Glomerular visceral epithelial cell (primary cell): ENCODE measurements at regions not wholly inside any gene's neighbourhood (a gene's known extent, or its start where the extent isn't known, plus 50 kb on each side); places are given as distances from the start of the nearest gene placed in this dataset.
"Not testable (repeated sequence)": the region's sequence is repeated elsewhere in the genome, so short reads cannot be mapped to it uniquely, and the experiment has no call there.

Experiments used
- DNase-seq: peaks from one replicate; pipeline ENCODE4 v3.0.0-alpha.2; 2016; ENCODE audit errors: extremely low spot score

- DNase-seq: no peak
These were observed 693.9 kb upstream of the MGAT4C start for GRCh38 chr12:86950043-86950442.

- DNase-seq: no peak
These were observed 692.7 kb upstream of the MGAT4C start for GRCh38 chr12:86948851-86949250.

DNA sequence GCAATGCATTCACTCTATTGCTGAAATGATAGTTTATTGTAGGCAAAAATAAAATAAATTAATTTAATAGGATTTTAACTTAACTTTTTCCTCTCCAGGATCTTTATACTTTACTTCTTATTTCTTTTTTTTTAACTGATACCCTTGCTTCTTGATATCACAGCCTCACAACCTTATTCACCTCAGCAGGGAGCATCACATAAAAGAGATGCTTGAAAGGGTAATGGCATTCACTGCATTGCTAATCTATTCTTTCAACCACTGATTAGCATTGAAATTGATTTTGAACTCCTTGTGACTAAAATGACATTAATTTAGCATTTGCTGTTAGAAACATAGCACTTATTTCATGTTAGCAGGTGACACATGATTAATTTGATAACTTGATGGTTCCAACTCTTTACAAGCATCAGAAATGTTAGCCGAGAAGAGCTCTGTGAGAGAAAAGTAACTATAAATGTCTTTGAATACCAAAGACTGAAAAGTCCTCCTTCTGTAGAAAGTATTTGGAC, 689.5 kb upstream of the MGAT4C start:
- no peak for DNase-seq

DNA sequence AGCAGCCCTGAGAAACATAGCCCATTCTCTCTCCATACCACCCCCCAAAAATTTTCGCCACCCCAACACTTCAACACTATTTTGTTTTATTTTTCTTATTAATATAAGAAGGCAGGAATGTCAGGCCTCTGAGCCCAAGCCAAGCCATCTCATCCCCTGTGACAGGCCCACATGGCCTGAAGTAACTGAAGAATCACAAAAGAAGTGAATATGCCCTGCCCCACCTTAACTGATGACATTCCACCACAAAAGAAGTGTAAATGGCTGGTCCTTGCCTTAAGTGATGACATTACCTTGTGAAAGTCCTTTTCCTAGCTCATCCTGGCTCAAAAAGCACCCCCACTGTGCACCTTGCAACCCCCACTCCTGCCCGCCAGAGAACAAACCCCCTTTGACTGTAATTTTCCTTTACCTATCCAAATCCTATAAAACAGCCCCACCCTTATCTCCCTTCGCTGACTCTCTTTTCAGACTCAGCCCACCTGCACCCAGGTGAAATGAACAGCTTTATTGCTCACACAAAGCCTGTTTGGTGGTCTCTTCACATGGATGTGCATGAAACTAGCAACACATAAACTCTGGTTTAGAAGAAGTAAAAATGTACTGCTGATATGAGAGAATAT, 688.1 kb upstream of the MGAT4C start:
- not testable (repeated sequence) for DNase-seq

DNA sequence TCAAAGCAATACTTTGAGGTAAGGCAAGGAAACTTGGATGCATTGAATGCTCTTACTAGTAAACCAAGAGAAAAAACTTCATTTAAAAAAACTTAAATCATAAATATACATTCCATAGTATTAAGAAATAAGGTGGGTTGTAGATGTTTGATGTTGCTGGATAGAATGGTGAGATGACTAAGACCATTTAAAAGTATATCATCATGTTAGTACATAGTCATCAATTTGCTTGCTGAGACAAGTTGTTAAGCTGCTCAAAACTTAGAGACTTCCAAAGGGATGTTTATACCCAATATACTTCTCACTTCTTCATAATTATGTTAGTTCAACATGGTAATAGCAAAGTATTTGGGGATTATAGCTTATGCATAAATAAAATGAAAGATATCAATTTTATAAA, 675.5 kb upstream of the MGAT4C start:
- DNase-seq: no peak

- DNase-seq: no peak
These were observed 673.8 kb upstream of the MGAT4C start for GRCh38 chr12:86929962-86930361.

- DNase-seq: no peak
These were observed 660.9 kb upstream of the MGAT4C start for GRCh38 chr12:86917121-86917520.

DNA sequence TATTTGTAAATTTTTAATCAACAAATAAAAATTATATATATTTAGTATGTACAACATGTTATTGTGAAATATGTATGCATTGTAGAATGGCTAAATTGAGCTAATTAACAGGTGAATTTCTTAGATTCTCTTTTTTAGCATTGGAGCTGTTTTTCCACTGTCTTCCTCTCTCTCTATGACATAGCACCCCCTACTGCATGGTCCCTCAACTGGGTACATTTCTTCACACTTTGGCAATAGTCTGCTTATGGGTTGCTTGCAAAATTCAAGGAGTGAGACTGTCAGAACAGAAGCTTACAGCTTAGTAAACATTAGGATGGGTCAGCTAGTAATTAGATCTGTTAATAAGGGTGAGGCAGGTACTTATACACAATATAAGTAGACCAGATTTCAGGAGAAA, 658.5 kb upstream of the MGAT4C start:
- DNase-seq: peak; percentile 18

DNA sequence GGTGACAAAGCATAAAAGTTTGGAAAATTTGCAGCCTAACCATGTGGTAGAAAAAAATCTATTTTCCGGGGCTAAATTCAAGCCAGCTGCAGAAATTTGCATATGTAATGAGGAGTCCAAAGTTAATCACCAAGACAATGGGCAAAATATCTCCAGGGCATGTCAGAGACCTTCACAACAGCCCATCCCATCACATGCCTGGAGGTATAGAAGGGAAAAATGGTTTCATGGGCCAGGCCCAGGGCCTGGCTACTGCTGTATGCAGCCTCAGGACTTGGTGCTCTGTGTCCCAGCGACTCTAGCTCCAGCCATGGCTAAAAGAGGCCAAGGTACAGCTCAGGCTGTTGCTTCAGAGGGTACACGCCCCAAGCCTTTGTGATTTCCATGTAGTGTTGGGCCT, 655.8 kb upstream of the MGAT4C start:
- DNase-seq: no peak

- DNase-seq: no peak
These were observed 647.0 kb upstream of the MGAT4C start for GRCh38 chr12:86903159-86903558.

- no peak for DNase-seq
These were observed 604.6 kb upstream of the MGAT4C start for GRCh38 chr12:86860776-86861175.

GRCh38 chr12:86852451-86852850, 596.3 kb upstream of the MGAT4C start:
- DNase-seq: no peak

- DNase-seq: no peak
These were observed 582.5 kb upstream of the MGAT4C start for GRCh38 chr12:86838711-86839110.

DNA sequence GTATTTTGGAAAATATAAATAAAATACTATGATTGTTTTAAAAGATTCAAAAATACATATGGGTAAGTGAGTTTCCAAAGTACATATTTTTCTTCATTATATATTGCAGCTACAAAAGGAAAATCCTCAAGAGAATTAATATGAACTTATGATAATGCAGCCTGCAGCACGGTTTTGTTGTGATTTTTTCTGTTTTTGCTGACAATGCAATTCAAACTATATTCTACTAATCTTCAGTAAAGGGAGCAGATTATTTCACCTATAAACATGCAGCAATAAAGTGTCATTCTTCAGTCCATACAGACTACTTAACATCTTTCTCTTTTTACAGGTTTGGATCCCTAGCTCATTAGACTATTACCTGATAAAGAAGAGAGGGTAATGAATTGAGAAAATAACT, 582.1 kb upstream of the MGAT4C start:
- DNase-seq: no peak

GRCh38 chr12:86837246-86837645, 581.1 kb upstream of the MGAT4C start:
- no peak for DNase-seq

DNA sequence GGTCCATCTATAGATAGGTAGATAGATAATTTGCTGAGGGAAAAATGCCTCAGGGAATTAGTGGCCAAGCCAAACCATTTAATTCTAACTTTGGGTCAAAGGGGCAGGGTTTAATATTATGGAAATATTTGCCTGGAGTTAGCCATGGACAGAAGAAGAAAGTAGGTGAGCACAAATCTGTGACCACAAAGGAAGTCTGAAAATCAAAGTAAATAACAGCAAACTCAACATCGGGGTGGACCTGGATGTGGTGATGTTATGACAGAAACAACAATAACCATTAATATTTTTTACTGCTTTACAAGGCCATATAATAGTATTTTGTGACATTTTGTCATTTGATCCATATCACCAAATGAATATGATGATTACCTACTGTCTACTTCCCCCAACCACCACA, 578.0 kb upstream of the MGAT4C start:
- DNase-seq: no peak

- no peak for DNase-seq
These were observed 571.2 kb upstream of the MGAT4C start for GRCh38 chr12:86827409-86827808.

GRCh38 chr12:86826051-86826450, 569.9 kb upstream of the MGAT4C start:
- no peak for DNase-seq

DNA sequence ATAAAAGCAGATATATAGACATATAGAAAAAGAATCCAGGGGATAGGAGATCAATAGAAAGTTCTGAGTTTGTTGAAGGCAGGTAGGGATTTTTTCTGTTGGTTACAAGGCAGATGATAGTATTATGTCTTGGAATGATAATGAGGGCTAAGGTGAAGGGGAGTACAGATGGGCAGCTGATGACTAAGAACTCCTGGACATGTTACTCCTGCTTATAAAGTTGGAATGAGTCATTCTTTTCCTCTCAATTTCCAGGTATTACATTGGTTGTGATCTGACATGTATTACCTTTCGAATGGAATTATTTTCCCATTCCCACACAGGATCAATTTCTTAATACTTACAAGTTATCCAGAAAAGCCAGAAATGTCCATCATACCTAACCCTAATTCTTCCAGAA, 545.2 kb upstream of the MGAT4C start:
- no peak for DNase-seq

DNA sequence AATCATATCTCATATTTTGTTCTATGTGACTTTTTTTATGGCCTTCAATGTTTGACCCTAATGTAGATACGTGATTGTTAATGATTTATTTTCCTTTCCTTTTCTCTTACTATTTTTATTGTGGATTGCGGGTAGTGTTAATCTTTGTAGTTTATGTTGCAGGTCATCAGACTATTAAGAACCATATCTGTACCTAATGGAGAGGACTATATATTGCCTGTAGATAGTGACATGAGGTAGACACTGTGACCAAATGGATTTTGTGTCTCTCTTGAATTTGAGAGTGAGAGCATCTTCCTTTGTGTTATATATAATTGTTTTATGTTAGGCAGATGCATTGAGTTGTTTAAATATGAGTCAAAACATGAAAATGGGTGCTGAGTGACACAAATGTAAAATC, 543.4 kb upstream of the MGAT4C start:
- DNase-seq: no peak

DNA sequence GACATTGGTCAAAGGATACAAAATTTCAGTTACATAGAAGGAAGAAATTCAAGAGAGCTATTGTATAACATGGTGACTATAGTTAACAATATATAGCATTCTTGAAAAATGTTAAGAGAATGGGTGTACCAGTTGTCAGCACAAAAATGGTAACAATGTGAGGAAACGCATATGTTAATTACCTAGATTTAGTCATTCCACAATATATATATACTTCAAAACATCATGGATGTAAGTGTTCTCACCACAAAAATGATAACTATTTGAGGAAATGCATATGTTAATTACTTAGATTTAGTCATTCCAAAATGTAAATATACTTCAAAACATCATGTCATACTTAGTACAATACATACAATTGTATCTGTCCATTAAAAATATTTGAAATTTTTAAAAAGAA, 540.4 kb upstream of the MGAT4C start:
- no peak for DNase-seq

DNA sequence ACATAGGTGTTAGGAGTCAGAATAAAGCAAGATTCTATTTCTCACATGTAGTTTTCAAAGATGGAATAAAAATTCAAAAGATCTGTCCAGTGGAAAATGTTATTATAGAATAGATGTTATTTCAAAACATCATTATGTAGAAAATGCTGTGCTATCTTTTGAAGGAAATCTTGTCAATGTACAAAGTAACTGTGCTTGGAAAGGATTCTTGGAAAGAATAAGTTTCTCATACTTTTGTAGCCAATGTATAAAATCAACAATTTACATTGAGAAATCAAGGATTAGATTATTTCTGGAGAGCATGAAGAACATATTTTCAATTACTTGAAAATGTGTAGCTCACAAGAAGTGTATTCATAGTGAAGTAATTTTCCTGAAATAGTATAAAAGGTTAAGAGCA, 532.5 kb upstream of the MGAT4C start:
- DNase-seq: no peak

- no peak for DNase-seq
These were observed 531.2 kb upstream of the MGAT4C start for GRCh38 chr12:86787419-86787818.

GRCh38 chr12:86777325-86777724, 521.1 kb upstream of the MGAT4C start:
- no peak for DNase-seq
